ENCODE measurements at regions not wholly inside any gene's neighbourhood (a gene's known extent, or its start where the extent isn't known, plus 50 kb on each side); places are given as distances from the start of the nearest gene placed in this dataset.

- TF ChIP-seq, protein P1, sequence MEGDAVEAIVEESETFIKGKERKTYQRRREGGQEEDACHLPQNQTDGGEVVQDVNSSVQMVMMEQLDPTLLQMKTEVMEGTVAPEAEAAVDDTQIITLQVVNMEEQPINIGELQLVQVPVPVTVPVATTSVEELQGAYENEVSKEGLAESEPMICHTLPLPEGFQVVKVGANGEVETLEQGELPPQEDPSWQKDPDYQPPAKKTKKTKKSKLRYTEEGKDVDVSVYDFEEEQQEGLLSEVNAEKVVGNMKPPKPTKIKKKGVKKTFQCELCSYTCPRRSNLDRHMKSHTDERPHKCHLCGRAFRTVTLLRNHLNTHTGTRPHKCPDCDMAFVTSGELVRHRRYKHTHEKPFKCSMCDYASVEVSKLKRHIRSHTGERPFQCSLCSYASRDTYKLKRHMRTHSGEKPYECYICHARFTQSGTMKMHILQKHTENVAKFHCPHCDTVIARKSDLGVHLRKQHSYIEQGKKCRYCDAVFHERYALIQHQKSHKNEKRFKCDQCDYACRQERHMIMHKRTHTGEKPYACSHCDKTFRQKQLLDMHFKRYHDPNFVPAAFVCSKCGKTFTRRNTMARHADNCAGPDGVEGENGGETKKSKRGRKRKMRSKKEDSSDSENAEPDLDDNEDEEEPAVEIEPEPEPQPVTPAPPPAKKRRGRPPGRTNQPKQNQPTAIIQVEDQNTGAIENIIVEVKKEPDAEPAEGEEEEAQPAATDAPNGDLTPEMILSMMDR (IDR thresholded peaks at IDR 0.05), result no peak
- TF ChIP-seq POLR2A (IDR thresholded peaks at IDR 0.05), result no peak
Measured at GRCh38 chr15:61654918-61655317, 405.3 kb downstream of the VPS13C start.
